ENCODE measurements at regions not wholly inside any gene's neighbourhood (a gene's known extent, or its start where the extent isn't known, plus 50 kb on each side); places are given as distances from the start of the nearest gene placed in this dataset.
"Not testable (repeated sequence)": the region's sequence is repeated elsewhere in the genome, so short reads cannot be mapped to it uniquely, and the experiment has no call there.

- Histone ChIP-seq H3K36me3 (ENCODE audit: control insufficient read depth in 4 of 4, insufficient read depth in 4 of 4, low read length in 4 of 4) (no peaks in the 10 kb centered on the region), H3K27ac (ENCODE audit: low read depth in 1 of 2, low read length in 1 of 2) (no peak overlapping the region), H3K27me3 (ENCODE audit: control insufficient read depth in 3 of 3, insufficient read depth in 3 of 3, low read length in 2 of 3) (no peaks in the 10 kb centered on the region), H3K4me3 (no peak overlapping the region), H3K9ac (ENCODE audit: insufficient read depth in 1 of 2, low read length in 2 of 2) (no peak overlapping the region), H3K4me1 (ENCODE audit: control insufficient read depth in 5 of 5, insufficient read depth in 5 of 5, low read length in 5 of 5) (peaks cover 0 to 2% (median 0%) of the 10 kb centered on the region in 5 donors), H3K9me3 (ENCODE audit: control insufficient read depth in 4 of 4, insufficient read depth in 3 of 4, low read length in 3 of 4) (no peaks in the 10 kb centered on the region)
- ATAC-seq (ENCODE audit: insufficient read depth, low FRiP score) (no peak), DNase-seq (no peak)
- TF ChIP-seq, protein P1, sequence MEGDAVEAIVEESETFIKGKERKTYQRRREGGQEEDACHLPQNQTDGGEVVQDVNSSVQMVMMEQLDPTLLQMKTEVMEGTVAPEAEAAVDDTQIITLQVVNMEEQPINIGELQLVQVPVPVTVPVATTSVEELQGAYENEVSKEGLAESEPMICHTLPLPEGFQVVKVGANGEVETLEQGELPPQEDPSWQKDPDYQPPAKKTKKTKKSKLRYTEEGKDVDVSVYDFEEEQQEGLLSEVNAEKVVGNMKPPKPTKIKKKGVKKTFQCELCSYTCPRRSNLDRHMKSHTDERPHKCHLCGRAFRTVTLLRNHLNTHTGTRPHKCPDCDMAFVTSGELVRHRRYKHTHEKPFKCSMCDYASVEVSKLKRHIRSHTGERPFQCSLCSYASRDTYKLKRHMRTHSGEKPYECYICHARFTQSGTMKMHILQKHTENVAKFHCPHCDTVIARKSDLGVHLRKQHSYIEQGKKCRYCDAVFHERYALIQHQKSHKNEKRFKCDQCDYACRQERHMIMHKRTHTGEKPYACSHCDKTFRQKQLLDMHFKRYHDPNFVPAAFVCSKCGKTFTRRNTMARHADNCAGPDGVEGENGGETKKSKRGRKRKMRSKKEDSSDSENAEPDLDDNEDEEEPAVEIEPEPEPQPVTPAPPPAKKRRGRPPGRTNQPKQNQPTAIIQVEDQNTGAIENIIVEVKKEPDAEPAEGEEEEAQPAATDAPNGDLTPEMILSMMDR (IDR thresholded peaks at IDR 0.05; ENCODE audit: control extremely low read depth, extremely low read depth): no peak
- 67 to 84% methylated on average over 6 of the region's 6 CpGs for WGBS, 2 donors
These were observed 468.8 kb upstream of the RUNX1 start for GRCh38 chr21:35517865-35518264.

DNA sequence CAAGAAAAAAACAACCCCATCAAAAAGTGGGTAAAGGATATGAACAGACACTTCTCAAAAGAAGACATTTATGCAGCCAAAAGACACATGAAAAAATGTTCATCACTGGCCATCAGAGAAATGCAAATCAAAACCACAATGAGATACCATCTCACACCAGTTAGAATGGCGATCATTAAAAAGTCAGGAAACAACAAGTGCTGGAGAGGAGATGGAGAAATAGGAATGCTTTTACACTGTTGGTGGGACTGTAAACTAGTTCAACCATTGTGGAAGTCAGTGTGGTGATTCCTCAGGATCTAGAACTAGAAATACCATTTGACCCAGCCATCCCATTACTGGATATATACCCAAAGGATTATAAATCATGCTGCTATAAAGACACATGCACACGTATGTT is 467.2 kb upstream of the RUNX1 start:
- WGBS, 2 donors: 96 to 100% methylated on average over 1 to 2 of the region's 2 CpGs
- not testable (repeated sequence) for H3K4me3 ChIP-seq; H3K27ac ChIP-seq (ENCODE audit: low read depth in 1 of 2, low read length in 1 of 2); H3K9ac ChIP-seq (ENCODE audit: insufficient read depth in 1 of 2, low read length in 2 of 2); H3K36me3 ChIP-seq (ENCODE audit: control insufficient read depth in 4 of 4, insufficient read depth in 4 of 4, low read length in 4 of 4); H3K9me3 ChIP-seq (ENCODE audit: control insufficient read depth in 4 of 4, insufficient read depth in 3 of 4, low read length in 3 of 4); H3K27me3 ChIP-seq (ENCODE audit: control insufficient read depth in 3 of 3, insufficient read depth in 3 of 3, low read length in 2 of 3); ATAC-seq (ENCODE audit: insufficient read depth, low FRiP score); DNase-seq; H3K4me1 ChIP-seq (ENCODE audit: control insufficient read depth in 5 of 5, insufficient read depth in 5 of 5, low read length in 5 of 5)

DNA sequence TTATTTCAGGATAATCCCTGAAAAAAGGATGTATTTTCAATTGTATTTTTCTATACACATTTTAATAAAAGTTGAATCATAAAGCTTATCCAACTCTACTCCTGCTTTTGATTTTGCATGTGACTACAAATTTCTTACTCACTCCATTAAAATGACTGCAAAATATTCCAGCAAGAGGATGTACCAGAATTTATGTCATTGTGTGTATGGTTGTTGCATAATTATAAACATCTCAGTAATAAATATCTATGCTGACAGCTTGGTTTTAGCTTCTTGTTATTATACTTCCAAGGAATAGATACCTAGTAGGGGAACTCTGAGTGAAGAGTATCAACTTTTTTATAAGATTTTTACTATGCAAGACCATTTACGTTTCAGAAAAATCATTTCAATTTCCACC is 463.2 kb upstream of the RUNX1 start:
- H3K9ac ChIP-seq (ENCODE audit: insufficient read depth in 1 of 2, low read length in 2 of 2): no peak overlapping the region
- H3K9me3 ChIP-seq (ENCODE audit: control insufficient read depth in 4 of 4, insufficient read depth in 3 of 4, low read length in 3 of 4): peaks cover 0 to 3% (median 0%) of the 10 kb centered on the region in 4 donors
- H3K27me3 ChIP-seq (ENCODE audit: control insufficient read depth in 3 of 3, insufficient read depth in 3 of 3, low read length in 2 of 3): no peaks in the 10 kb centered on the region
- TF ChIP-seq, protein P1 (IDR thresholded peaks at IDR 0.05; ENCODE audit: control extremely low read depth, extremely low read depth): no peak
- DNase-seq (no peak), ATAC-seq (ENCODE audit: insufficient read depth, low FRiP score) (no peak)
- H3K36me3 ChIP-seq (ENCODE audit: control insufficient read depth in 4 of 4, insufficient read depth in 4 of 4, low read length in 4 of 4): no peaks in the 10 kb centered on the region
- H3K4me3 ChIP-seq: no peak overlapping the region
- peaks cover 0 to 5% (median 0%) of the 10 kb centered on the region in 5 donors for H3K4me1 ChIP-seq (ENCODE audit: control insufficient read depth in 5 of 5, insufficient read depth in 5 of 5, low read length in 5 of 5)
- 87 to 94% methylated on average over 1 of the region's 1 CpG for WGBS, 2 donors
- H3K27ac ChIP-seq (ENCODE audit: low read depth in 1 of 2, low read length in 1 of 2): no peak overlapping the region

- WGBS, 2 donors: 84 to 95% methylated on average over 4 of the region's 4 CpGs
- Histone ChIP-seq H3K27ac (ENCODE audit: low read depth in 1 of 2, low read length in 1 of 2) (no peak overlapping the region), H3K27me3 (ENCODE audit: control insufficient read depth in 3 of 3, insufficient read depth in 3 of 3, low read length in 2 of 3) (no peaks in the 10 kb centered on the region), H3K4me3 (no peak overlapping the region), H3K9ac (ENCODE audit: insufficient read depth in 1 of 2, low read length in 2 of 2) (no peak overlapping the region), H3K9me3 (ENCODE audit: control insufficient read depth in 4 of 4, insufficient read depth in 3 of 4, low read length in 3 of 4) (peaks cover 0 to 3% (median 0%) of the 10 kb centered on the region in 4 donors), H3K4me1 (ENCODE audit: control insufficient read depth in 5 of 5, insufficient read depth in 5 of 5, low read length in 5 of 5) (peaks cover 0 to 10% (median 0%) of the 10 kb centered on the region in 5 donors), H3K36me3 (ENCODE audit: control insufficient read depth in 4 of 4, insufficient read depth in 4 of 4, low read length in 4 of 4) (no peaks in the 10 kb centered on the region)
- no peak for ATAC-seq (ENCODE audit: insufficient read depth, low FRiP score)
- TF ChIP-seq, protein P1 (IDR thresholded peaks at IDR 0.05; ENCODE audit: control extremely low read depth, extremely low read depth): no peak
- no peak for DNase-seq
These were observed 462.6 kb upstream of the RUNX1 start for GRCh38 chr21:35511696-35512162.
